Common myeloid progenitor, CD34-positive (primary cell): ENCODE measurements at regions not wholly inside any gene's neighbourhood (a gene's known extent, or its start where the extent isn't known, plus 50 kb on each side); places are given as distances from the start of the nearest gene placed in this dataset.

Source experiments
- CTCF ChIA-PET: fragments of 350-600 bp; sonication (Branson Sonifier 250); formaldehyde crosslinking; loops from one replicate; lab custom pipeline; 2021; ENCODE audit warnings: antibody characterized with exemption; lab: Charles Lee
- POLR2A ChIA-PET: fragments of 350-600 bp; sonication (Branson Sonifier 250); formaldehyde crosslinking; loops from one replicate; lab custom pipeline; 2021; ENCODE audit warnings: antibody characterized with exemption; lab: Charles Lee
- DNase-seq, 3 donors: peaks; one replicate each; pipeline versions ENCODE4 v3.0.0 to v3.0.0-alpha.2; 2013
- H3K27ac ChIP-seq, 2 experiments: 1 replicate in 1 of 2; 2 replicates in 1 of 2; pipeline ENCODE4 v1.7.0; 2013; ENCODE audit warnings: inconsistent platforms in 2 of 2, low read length in 2 of 2, mild to moderate bottlenecking in 2 of 2, low read depth in 1 of 2, moderate library complexity in 1 of 2; ENCODE audit not compliant: severe bottlenecking in 2 of 2, insufficient read depth in 1 of 2, poor library complexity in 1 of 2
- H3K27me3 ChIP-seq, 5 experiments: replicated peaks in 2 of 5; 1 replicate in 3 of 5; 2 replicates in 2 of 5; pipeline versions ENCODE4 v1.6.1 to v1.7.0; 2013; ENCODE audit warnings: low read length in 4 of 5, mild to moderate bottlenecking in 2 of 5, moderate library complexity in 2 of 5, inconsistent platforms in 1 of 5; ENCODE audit not compliant: insufficient read depth in 5 of 5, control insufficient read depth in 4 of 5
- H3K36me3 ChIP-seq, 4 experiments: 1 replicate in 2 of 4; 2 replicates in 2 of 4; pipeline versions ENCODE4 v1.6.1 to v1.7.0; 2013; ENCODE audit warnings: low read length in 3 of 4, control low read depth in 1 of 4, mild to moderate bottlenecking in 1 of 4; ENCODE audit not compliant: control insufficient read depth in 4 of 4, insufficient read depth in 4 of 4
- H3K4me1 ChIP-seq, 4 experiments: 1 replicate in 3 of 4; 2 replicates in 1 of 4; pipeline versions ENCODE4 v1.6.1 to v1.7.1; 2013; ENCODE audit warnings: low read length in 3 of 4, mild to moderate bottlenecking in 3 of 4, control low read depth in 1 of 4, inconsistent platforms in 1 of 4, moderate library complexity in 1 of 4; ENCODE audit not compliant: control insufficient read depth in 4 of 4, insufficient read depth in 4 of 4; ENCODE audit errors: control extremely low read depth in 1 of 4
- H3K4me3 ChIP-seq, 7 experiments: 1 replicate in 4 of 7; 2 replicates in 3 of 7; pipeline versions ENCODE4 v1.5.1 to v1.7.0; 2013; ENCODE audit warnings: mild to moderate bottlenecking in 7 of 7, low read length in 6 of 7, moderate library complexity in 6 of 7, inconsistent platforms in 2 of 7, low read depth in 2 of 7, control low read depth in 1 of 7; ENCODE audit not compliant: insufficient read depth in 4 of 7, control insufficient read depth in 1 of 7; ENCODE audit errors: extremely low read depth in 1 of 7
- H3K9me3 ChIP-seq, 5 experiments: 1 replicate in 4 of 5; 2 replicates in 1 of 5; pipeline versions ENCODE4 v1.6.1 to v1.7.1; 2013; ENCODE audit warnings: low read length in 4 of 5, mild to moderate bottlenecking in 2 of 5, inconsistent platforms in 1 of 5, low read depth in 1 of 5, moderate library complexity in 1 of 5; ENCODE audit not compliant: control insufficient read depth in 4 of 5, insufficient read depth in 2 of 5; ENCODE audit errors: control extremely low read depth in 1 of 5
- WGBS: methylation state at CpG from one replicate; pipeline ENCODE4 v1.1.5; 2013; ENCODE audit not compliant: insufficient coverage; 5-methylcytosine and 5-hydroxymethylcytosine counted together

- Histone ChIP-seq H3K4me1 (peaks cover 2 to 13% (median 3%) of the 10 kb centered on the region in 4 experiments), H3K27me3 (no peaks in the 10 kb centered on the region), H3K4me3 (no peak overlapping the region), H3K9me3 (no peaks in the 10 kb centered on the region), H3K27ac (no peak overlapping the region), H3K36me3 (no peaks in the 10 kb centered on the region)
- 100% methylated on average over 1 of the region's 2 CpGs for WGBS
- ChIA-PET CTCF (no interaction called here), POLR2A (interaction anchor here (0.8 kb wide), 1 partner anchor 140 kb away, joined by 3 read pairs; no protein-coding TSS in a partner anchor)
- DNase-seq: no peak
These were observed 80.0 kb downstream of the MZT1 start for GRCh38 chr13:72647422-72647821.

- no peak for DNase-seq
- WGBS: 71% methylated on average over 3 of the region's 4 CpGs
- Histone ChIP-seq H3K4me3 (no peak overlapping the region), H3K27ac (no peak overlapping the region), H3K9me3 (no peaks in the 10 kb centered on the region), H3K36me3 (no peaks in the 10 kb centered on the region), H3K27me3 (no peaks in the 10 kb centered on the region), H3K4me1 (no peaks in the 10 kb centered on the region)
- ChIA-PET POLR2A (no interaction called here), CTCF (interaction anchor here (1.0 to 2.1 kb wide), 3 partner anchors 9 to 51 kb away, joined by 4 to 8 read pairs (median 4); no protein-coding TSS in a partner anchor)
These were observed 81.9 kb downstream of the MZT1 start for GRCh38 chr13:72645521-72645920.

- Histone ChIP-seq H3K36me3 (no peaks in the 10 kb centered on the region), H3K27ac (no peak overlapping the region), H3K4me1 (no peaks in the 10 kb centered on the region), H3K27me3 (no peaks in the 10 kb centered on the region), H3K9me3 (no peaks in the 10 kb centered on the region), H3K4me3 (no peak overlapping the region)
- peak; percentile 55 to 78 (median 63) for DNase-seq
- WGBS: 43% methylated on average over 2 of the region's 3 CpGs
- CTCF ChIA-PET: interaction anchor here (0.6 to 2.8 kb wide), 3 partner anchors 8 to 52 kb away, joined by 3 to 15 read pairs (median 3); no protein-coding TSS in a partner anchor
- POLR2A ChIA-PET: no interaction called here
These were observed 84.0 kb downstream of the MZT1 start for GRCh38 chr13:72643311-72643989.

- H3K4me3 ChIP-seq: no peak overlapping the region
- no peaks in the 10 kb centered on the region for H3K36me3 ChIP-seq
- no peak overlapping the region for H3K27ac ChIP-seq
- no peak for DNase-seq
- H3K4me1 ChIP-seq: no peaks in the 10 kb centered on the region
- H3K27me3 ChIP-seq: no peaks in the 10 kb centered on the region
- POLR2A ChIA-PET: no interaction called here
- CTCF ChIA-PET: no interaction called here
- no peaks in the 10 kb centered on the region for H3K9me3 ChIP-seq
- WGBS: no CpG with 5 or more reads among the region's 5 CpGs
These were observed 88.1 kb downstream of the MZT1 start for GRCh38 chr13:72639377-72639776.

- CTCF ChIA-PET: interaction anchor here (0.9 kb wide), 1 partner anchor 14 kb away, joined by 3 read pairs; no protein-coding TSS in a partner anchor
- no peaks in the 10 kb centered on the region for H3K27me3 ChIP-seq
- no peak overlapping the region for H3K27ac ChIP-seq
- H3K36me3 ChIP-seq: no peaks in the 10 kb centered on the region
- no peaks in the 10 kb centered on the region for H3K4me1 ChIP-seq
- 91% methylated on average over 3 of the region's 7 CpGs for WGBS
- no peaks in the 10 kb centered on the region for H3K9me3 ChIP-seq
- no peak overlapping the region for H3K4me3 ChIP-seq
- DNase-seq: no peak
- POLR2A ChIA-PET: no interaction called here
These were observed 89.2 kb downstream of the MZT1 start for GRCh38 chr13:72638059-72638815.

- WGBS: 100% methylated on average over 3 of the region's 4 CpGs
- no peak for DNase-seq
- H3K4me1 ChIP-seq: no peaks in the 10 kb centered on the region
- H3K27me3 ChIP-seq: no peaks in the 10 kb centered on the region
- no peaks in the 10 kb centered on the region for H3K36me3 ChIP-seq
- POLR2A ChIA-PET: no interaction called here
- H3K9me3 ChIP-seq: no peaks in the 10 kb centered on the region
- CTCF ChIA-PET: interaction anchor here (0.9 to 1.4 kb wide), 2 partner anchors 8 to 14 kb away, joined by 3 to 4 read pairs; no protein-coding TSS in a partner anchor
- H3K4me3 ChIP-seq: no peak overlapping the region
- H3K27ac ChIP-seq: no peak overlapping the region
These were observed 89.9 kb downstream of the MZT1 start for GRCh38 chr13:72637561-72637960.

GRCh38 chr13:72634859-72635258 lies 92.6 kb downstream of the MZT1 start:
- ChIA-PET CTCF (no interaction called here), POLR2A (no interaction called here)
- 83% methylated on average over 1 of the region's 1 CpG for WGBS
- Histone ChIP-seq H3K4me1 (no peaks in the 10 kb centered on the region), H3K27ac (no peak overlapping the region), H3K27me3 (no peaks in the 10 kb centered on the region), H3K4me3 (no peak overlapping the region), H3K36me3 (no peaks in the 10 kb centered on the region), H3K9me3 (no peaks in the 10 kb centered on the region)
- no peak for DNase-seq
